ENCODE measurements at regions not wholly inside any gene's neighbourhood (a gene's known extent, or its start where the extent isn't known, plus 50 kb on each side); places are given as distances from the start of the nearest gene placed in this dataset.

- Histone ChIP-seq H3K36me3 (ENCODE audit: control insufficient read depth in 1 of 2, insufficient read depth in 2 of 2, low read length in 2 of 2) (no peaks in the 10 kb centered on the region), H2AFZ (ENCODE audit: low read depth, low read length, poor library complexity, severe bottlenecking) (no peak overlapping the region), H3K27ac (ENCODE audit: low read depth, low read length) (no peak overlapping the region), H3K27me3 (ENCODE audit: insufficient read depth, low read length) (no peaks in the 10 kb centered on the region), H3K4me1 (ENCODE audit: control insufficient read depth in 1 of 2, insufficient read depth in 2 of 2, low read length in 2 of 2) (no peaks in the 10 kb centered on the region), H3K9me2 (ENCODE audit: insufficient read depth) (no peaks in the 10 kb centered on the region), H3K79me2 (ENCODE audit: insufficient read depth, low read length) (no peaks in the 10 kb centered on the region), H3K4me2 (ENCODE audit: low read length) (no peak overlapping the region), H4K20me1 (ENCODE audit: insufficient read depth) (no peaks in the 10 kb centered on the region), H3K9me3 (ENCODE audit: control insufficient read depth in 1 of 2, insufficient read depth in 1 of 2, low read depth in 1 of 2, low read length in 2 of 2) (peaks cover 0 to 7% of the 10 kb centered on the region in 2 experiments; a peak in 3 of 4 replicates), H3K4me3 (replicated peaks in 1 of 2; ENCODE audit: low read depth in 1 of 2, low read length in 2 of 2) (no peak overlapping the region), H3K9ac (ENCODE audit: low read length) (no peak overlapping the region)
- RAD21 ChIA-PET (ENCODE audit: low non-redundant PET in 1 of 2, low total read pairs in 2 of 2, uncharacterized antibody in 2 of 2, unreplicated experiment in 2 of 2): no interaction called here
- ATAC-seq: no peak
- TF ChIP-seq FOSL1 (IDR thresholded peaks at IDR 0.05; ENCODE audit: low read depth) (no peak), TCF7L2 (IDR thresholded peaks at IDR 0.05; ENCODE audit: borderline replicate concordance, extremely low read depth, insufficient read depth, insufficient read length) (no peak), SP1 (IDR thresholded peaks at IDR 0.05; ENCODE audit: low read depth) (no peak), ATF3 (IDR thresholded peaks at IDR 0.05) (no peak), CBX3 (IDR thresholded peaks at IDR 0.05; ENCODE audit: low read depth) (no peak), ZNF274 (IDR thresholded peaks at IDR 0.05; ENCODE audit: low read depth, low read length) (no peak)
- TF ChIP-seq, protein P1, sequence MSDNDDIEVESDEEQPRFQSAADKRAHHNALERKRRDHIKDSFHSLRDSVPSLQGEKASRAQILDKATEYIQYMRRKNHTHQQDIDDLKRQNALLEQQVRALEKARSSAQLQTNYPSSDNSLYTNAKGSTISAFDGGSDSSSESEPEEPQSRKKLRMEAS (IDR thresholded peaks at IDR 0.05): no peak
- POLR2A ChIA-PET: no interaction called here
- BruUV-seq (replicated peaks): no TSS peak
- CTCF ChIA-PET: no interaction called here
- intact Hi-C loops (cut with micrococcal nuclease): no loop called here
- no peak for DNase-seq (ENCODE audit: low read depth, low spot score)
Measured at GRCh38 chr3:94429517-94429916, 366.7 kb downstream of the NSUN3 start.

- no peak overlapping the region for H3K4me2 ChIP-seq (ENCODE audit: low read length)
- no peaks in the 10 kb centered on the region for H3K36me3 ChIP-seq (ENCODE audit: control insufficient read depth in 1 of 2, insufficient read depth in 2 of 2, low read length in 2 of 2)
- H2AFZ ChIP-seq (ENCODE audit: low read depth, low read length, poor library complexity, severe bottlenecking): no peak overlapping the region
- CTCF ChIA-PET: no interaction called here
- RAD21 ChIA-PET (ENCODE audit: low non-redundant PET in 1 of 2, low total read pairs in 2 of 2, uncharacterized antibody in 2 of 2, unreplicated experiment in 2 of 2): no interaction called here
- POLR2A ChIA-PET: no interaction called here
- no peaks in the 10 kb centered on the region for H3K27me3 ChIP-seq (ENCODE audit: insufficient read depth, low read length)
- DNase-seq (ENCODE audit: low read depth, low spot score) (no peak), ATAC-seq (no peak)
- no peak overlapping the region for H3K9ac ChIP-seq (ENCODE audit: low read length)
- H3K79me2 ChIP-seq (ENCODE audit: insufficient read depth, low read length): no peaks in the 10 kb centered on the region
- no peaks in the 10 kb centered on the region for H3K9me2 ChIP-seq (ENCODE audit: insufficient read depth)
- H3K27ac ChIP-seq (ENCODE audit: low read depth, low read length): no peak overlapping the region
- H3K4me1 ChIP-seq (ENCODE audit: control insufficient read depth in 1 of 2, insufficient read depth in 2 of 2, low read length in 2 of 2): no peaks in the 10 kb centered on the region
- H3K4me3 ChIP-seq (replicated peaks in 1 of 2; ENCODE audit: low read depth in 1 of 2, low read length in 2 of 2): no peak overlapping the region
- H3K9me3 ChIP-seq (ENCODE audit: control insufficient read depth in 1 of 2, insufficient read depth in 1 of 2, low read depth in 1 of 2, low read length in 2 of 2): peaks cover 0 to 7% of the 10 kb centered on the region in 2 experiments; a peak in 2 of 4 replicates
- no TSS peak for BruUV-seq (replicated peaks)
- no peaks in the 10 kb centered on the region for H4K20me1 ChIP-seq (ENCODE audit: insufficient read depth)
- intact Hi-C loops (cut with micrococcal nuclease): no loop called here
- TF ChIP-seq FOSL1 (IDR thresholded peaks at IDR 0.05; ENCODE audit: low read depth) (no peak), TCF7L2 (IDR thresholded peaks at IDR 0.05; ENCODE audit: borderline replicate concordance, extremely low read depth, insufficient read depth, insufficient read length) (no peak), POLR2AphosphoS5 (IDR thresholded peaks at IDR 0.05; ENCODE audit: low read depth, low read length) (no peak), SRF (IDR thresholded peaks at IDR 0.05; ENCODE audit: low read depth) (no peak), ELF1 (IDR thresholded peaks at IDR 0.05; ENCODE audit: borderline replicate concordance, low read depth) (no peak), ATF3 (IDR thresholded peaks at IDR 0.05) (no peak), POLR2A (IDR thresholded peaks at IDR 0.05; ENCODE audit: borderline replicate concordance, extremely low read depth, insufficient read depth, insufficient read length) (no peak), CBX3 (IDR thresholded peaks at IDR 0.05; ENCODE audit: low read depth) (no peak), EGR1 (IDR thresholded peaks at IDR 0.05; ENCODE audit: low read depth) (no peak), REST (IDR thresholded peaks at IDR 0.05; ENCODE audit: low read depth) (no peak)
- TF ChIP-seq, protein P1 (IDR thresholded peaks at IDR 0.05): no peak
Measured at GRCh38 chr3:94431876-94432570, 369.2 kb downstream of the NSUN3 start.
